ENCODE measurements at regions not wholly inside any gene's neighbourhood (a gene's known extent, or its start where the extent isn't known, plus 50 kb on each side); places are given as distances from the start of the nearest gene placed in this dataset.

DNA sequence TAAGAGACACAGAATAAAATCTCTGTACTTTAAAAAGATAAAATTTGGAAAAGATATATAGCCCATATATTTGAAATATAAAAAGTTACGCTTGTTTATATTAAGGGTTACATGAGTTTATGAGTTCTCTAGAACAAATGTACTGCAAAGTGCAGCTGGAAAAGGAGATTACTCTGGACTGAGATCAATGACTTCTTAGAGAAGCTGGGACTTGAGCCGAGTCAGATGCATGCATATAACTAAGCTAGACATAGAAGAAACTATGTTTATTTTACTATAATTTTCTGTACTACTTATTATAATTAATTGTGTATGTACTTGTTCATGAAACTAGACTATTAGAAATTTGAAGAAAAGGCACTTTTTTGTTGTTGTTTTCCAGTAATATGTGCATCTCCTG is 170.3 kb upstream of the NXPH2 start (continued):
- TF ChIP-seq ZNF626 (tag by site-specific recombination; IDR thresholded peaks at IDR 0.05) (no peak), ZFHX2 (tag by site-specific recombination; conservative IDR thresholded peaks at IDR 0.05) (no peak), ZNF555 (tag by site-specific recombination; conservative IDR thresholded peaks at IDR 0.05) (no peak), ZNF239 (tag by site-specific recombination; IDR thresholded peaks at IDR 0.05) (no peak), ZNF157 (tag by site-specific recombination; IDR thresholded peaks at IDR 0.05) (no peak), ZNF211 (tag by site-specific recombination; IDR thresholded peaks at IDR 0.05; ENCODE audit: low read depth) (no peak), ZNF404 (tag by site-specific recombination; IDR thresholded peaks at IDR 0.05) (no peak), ZNF391 (tag by site-specific recombination; IDR thresholded peaks at IDR 0.05; ENCODE audit: borderline replicate concordance, low read depth) (no peak), ZNF768 (tag by site-specific recombination; IDR thresholded peaks at IDR 0.05) (no peak)

DNA sequence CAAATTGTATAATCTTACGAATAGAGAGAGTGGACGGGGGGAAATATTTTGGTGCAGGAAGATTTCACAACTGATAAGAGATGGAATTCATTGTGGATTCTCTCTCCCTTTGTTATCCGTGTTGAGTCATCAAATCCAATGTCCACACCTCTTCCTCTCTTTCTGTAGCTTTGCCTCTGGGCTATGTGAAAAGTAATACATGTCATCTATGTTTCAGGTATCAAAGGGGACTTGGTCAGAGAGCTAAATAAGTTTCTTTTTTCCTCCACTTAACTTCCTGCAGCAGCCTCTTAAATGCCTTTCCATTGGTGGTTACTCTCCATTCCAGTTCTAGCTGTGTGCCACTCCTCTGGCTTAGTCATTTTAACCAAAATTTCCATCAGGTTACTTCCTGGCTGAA is 169.3 kb upstream of the NXPH2 start:
- ChIA-PET POLR2A (interaction anchor here (1.1 kb wide), 1 partner anchor 12 kb away, joined by 3 read pairs; no protein-coding TSS in a partner anchor), CTCF (interaction anchor here (0.5 to 2.9 kb wide), 3 partner anchors 83 to 1909 kb away, joined by 3 to 18 read pairs (median 4); no protein-coding TSS in a partner anchor)
- Histone ChIP-seq H3K36me3 (ENCODE audit: control insufficient read depth in 2 of 2, insufficient read depth in 1 of 2, low read length in 2 of 2) (no peaks in the 10 kb centered on the region), H3K4me1 (ENCODE audit: control insufficient read depth, insufficient read depth, low read length) (no peaks in the 10 kb centered on the region), H3K27ac (ENCODE audit: extremely low read depth, low read depth, low read length) (no peak overlapping the region), H3K9me3 (ENCODE audit: control insufficient read depth, insufficient read depth, low read depth, low read length) (no peaks in the 10 kb centered on the region), H3K4me3 (ENCODE audit: low read depth, low read length) (no peak overlapping the region)
- no peak for TF ChIP-seq ZNF560 (tag by site-specific recombination; IDR thresholded peaks at IDR 0.05; ENCODE audit: borderline replicate concordance)
- no peak for TF ChIP-seq ZNF660 (tag by site-specific recombination; IDR thresholded peaks at IDR 0.05)
- TF ChIP-seq SETDB1 (IDR thresholded peaks at IDR 0.05; ENCODE audit: insufficient read length, low read length) = no peak
- no peak for TF ChIP-seq ZNF530 (tag by site-specific recombination; IDR thresholded peaks at IDR 0.05; ENCODE audit: low read depth)
- no peak for TF ChIP-seq ZBTB7A (tag by site-specific recombination; IDR thresholded peaks at IDR 0.05; ENCODE audit: low read depth)
- no peak for TF ChIP-seq GFI1B (tag by site-specific recombination; IDR thresholded peaks at IDR 0.05)
- TF ChIP-seq, protein P1, sequence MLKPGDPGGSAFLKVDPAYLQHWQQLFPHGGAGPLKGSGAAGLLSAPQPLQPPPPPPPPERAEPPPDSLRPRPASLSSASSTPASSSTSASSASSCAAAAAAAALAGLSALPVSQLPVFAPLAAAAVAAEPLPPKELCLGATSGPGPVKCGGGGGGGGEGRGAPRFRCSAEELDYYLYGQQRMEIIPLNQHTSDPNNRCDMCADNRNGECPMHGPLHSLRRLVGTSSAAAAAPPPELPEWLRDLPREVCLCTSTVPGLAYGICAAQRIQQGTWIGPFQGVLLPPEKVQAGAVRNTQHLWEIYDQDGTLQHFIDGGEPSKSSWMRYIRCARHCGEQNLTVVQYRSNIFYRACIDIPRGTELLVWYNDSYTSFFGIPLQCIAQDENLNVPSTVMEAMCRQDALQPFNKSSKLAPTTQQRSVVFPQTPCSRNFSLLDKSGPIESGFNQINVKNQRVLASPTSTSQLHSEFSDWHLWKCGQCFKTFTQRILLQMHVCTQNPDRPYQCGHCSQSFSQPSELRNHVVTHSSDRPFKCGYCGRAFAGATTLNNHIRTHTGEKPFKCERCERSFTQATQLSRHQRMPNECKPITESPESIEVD (tag by site-specific recombination; IDR thresholded peaks at IDR 0.05) = no peak
- TF ChIP-seq, protein P2, sequence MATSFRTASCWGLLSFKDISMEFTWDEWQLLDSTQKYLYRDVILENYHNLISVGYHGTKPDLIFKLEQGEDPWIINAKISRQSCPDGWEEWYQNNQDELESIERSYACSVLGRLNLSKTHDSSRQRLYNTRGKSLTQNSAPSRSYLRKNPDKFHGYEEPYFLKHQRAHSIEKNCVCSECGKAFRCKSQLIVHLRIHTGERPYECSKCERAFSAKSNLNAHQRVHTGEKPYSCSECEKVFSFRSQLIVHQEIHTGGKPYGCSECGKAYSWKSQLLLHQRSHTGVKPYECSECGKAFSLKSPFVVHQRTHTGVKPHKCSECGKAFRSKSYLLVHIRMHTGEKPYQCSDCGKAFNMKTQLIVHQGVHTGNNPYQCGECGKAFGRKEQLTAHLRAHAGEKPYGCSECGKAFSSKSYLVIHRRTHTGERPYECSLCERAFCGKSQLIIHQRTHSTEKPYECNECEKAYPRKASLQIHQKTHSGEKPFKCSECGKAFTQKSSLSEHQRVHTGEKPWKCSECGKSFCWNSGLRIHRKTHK (tag by site-specific recombination; IDR thresholded peaks at IDR 0.05) = no peak
- no peak for TF ChIP-seq ZFHX2 (tag by site-specific recombination; conservative IDR thresholded peaks at IDR 0.05)
- TF ChIP-seq ZXDB (tag by site-specific recombination; IDR thresholded peaks at IDR 0.05) = no peak
- TF ChIP-seq ZNF473 (tag by site-specific recombination; IDR thresholded peaks at IDR 0.05) = no peak
- TF ChIP-seq TRIM28 (IDR thresholded peaks at IDR 0.05; ENCODE audit: borderline replicate concordance, low read length) = no peak
- no peak for TF ChIP-seq ZNF239 (tag by site-specific recombination; IDR thresholded peaks at IDR 0.05)
- no peak for TF ChIP-seq FEZF1 (tag by site-specific recombination; IDR thresholded peaks at IDR 0.05)
- TF ChIP-seq ZNF433 (tag by site-specific recombination; IDR thresholded peaks at IDR 0.05; ENCODE audit: low read depth) = no peak
- no peak for TF ChIP-seq ZNF792 (tag by site-specific recombination; IDR thresholded peaks at IDR 0.05)
- no peak for TF ChIP-seq ZNF830 (tag by site-specific recombination; IDR thresholded peaks at IDR 0.05; ENCODE audit: low read depth)
- TF ChIP-seq ZNF785 (tag by site-specific recombination; IDR thresholded peaks at IDR 0.05) = no peak
- no peak for TF ChIP-seq ZNF184 (tag by site-specific recombination; IDR thresholded peaks at IDR 0.05)
- TF ChIP-seq, protein P3, sequence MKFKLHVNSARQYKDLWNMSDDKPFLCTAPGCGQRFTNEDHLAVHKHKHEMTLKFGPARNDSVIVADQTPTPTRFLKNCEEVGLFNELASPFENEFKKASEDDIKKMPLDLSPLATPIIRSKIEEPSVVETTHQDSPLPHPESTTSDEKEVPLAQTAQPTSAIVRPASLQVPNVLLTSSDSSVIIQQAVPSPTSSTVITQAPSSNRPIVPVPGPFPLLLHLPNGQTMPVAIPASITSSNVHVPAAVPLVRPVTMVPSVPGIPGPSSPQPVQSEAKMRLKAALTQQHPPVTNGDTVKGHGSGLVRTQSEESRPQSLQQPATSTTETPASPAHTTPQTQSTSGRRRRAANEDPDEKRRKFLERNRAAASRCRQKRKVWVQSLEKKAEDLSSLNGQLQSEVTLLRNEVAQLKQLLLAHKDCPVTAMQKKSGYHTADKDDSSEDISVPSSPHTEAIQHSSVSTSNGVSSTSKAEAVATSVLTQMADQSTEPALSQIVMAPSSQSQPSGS (tag by site-specific recombination; IDR thresholded peaks at IDR 0.05; ENCODE audit: low read depth) = no peak
